Thyroid gland (tissue), 4 donors: ENCODE measurements at regions not wholly inside any gene's neighbourhood (a gene's known extent, or its start where the extent isn't known, plus 50 kb on each side); places are given as distances from the start of the nearest gene placed in this dataset.

Experiments
- DNase-seq, 2 donors: peaks; one replicate each; pipeline ENCODE4 v3.0.0-alpha.2; 2019
- H3K27ac ChIP-seq, 3 donors: fragments of 200-600 bp; sonication (generic); 1 replicate in 2 of 3; 2 replicates in 1 of 3; pipeline ENCODE4 v1.5.1; 2016 to 2019; ENCODE audit warnings: mild to moderate bottlenecking in 1 of 3, moderate library complexity in 1 of 3
- H3K27me3 ChIP-seq: fragments of 200-600 bp; sonication (generic); one replicate; pipeline ENCODE4 v1.5.1; 2019
- H3K36me3 ChIP-seq, 2 donors: fragments of 200-600 bp; sonication (generic); one replicate each; pipeline ENCODE4 v1.5.1; 2016 to 2019
- H3K4me1 ChIP-seq, 2 donors: fragments of 200-600 bp; sonication (generic); one replicate each; pipeline ENCODE4 v1.5.1; 2017 to 2019
- H3K4me3 ChIP-seq, 3 donors: fragments of 200-600 bp; sonication (generic); replicated peaks in 1 of 3; 1 replicate in 2 of 3; 2 replicates in 1 of 3; pipeline ENCODE4 v1.5.1; 2016; ENCODE audit warnings: mild to moderate bottlenecking in 1 of 3
- H3K9me3 ChIP-seq: fragments of 200-600 bp; sonication (generic); one replicate; pipeline ENCODE4 v1.5.1; 2017
- POLR2A ChIP-seq, 2 donors: fragments of 450-650 bp; IDR thresholded peaks; one replicate each; pipeline ENCODE4 v1.6.1; 2017; ENCODE audit warnings: antibody characterized with exemption in 2 of 2, mild to moderate bottlenecking in 2 of 2, moderate library complexity in 1 of 2
- WGBS, 2 donors: methylation state at CpG; one replicate each; pipeline ENCODE4 v1.1.5; 2017; 5-methylcytosine and 5-hydroxymethylcytosine counted together
- intact Hi-C: fragments of 100-400 bp; cut with DNase I; formaldehyde crosslinking; loops from one replicate; pipeline ENCODE4 v1.15.1; 2023
- TF ChIP-seq, protein P1 (sequence below), 6 experiments: fragments of 200-600 bp in 3 of 6; fragments of 450-650 bp in 3 of 6; sonication (generic) in 3 of 6; IDR thresholded peaks; one replicate each; pipeline ENCODE4 v1.5.1; 2016 to 2019; ENCODE audit warnings: antibody characterized with exemption in 6 of 6, mild to moderate bottlenecking in 2 of 6, inconsistent platforms in 1 of 6, moderate library complexity in 1 of 6

DNA sequence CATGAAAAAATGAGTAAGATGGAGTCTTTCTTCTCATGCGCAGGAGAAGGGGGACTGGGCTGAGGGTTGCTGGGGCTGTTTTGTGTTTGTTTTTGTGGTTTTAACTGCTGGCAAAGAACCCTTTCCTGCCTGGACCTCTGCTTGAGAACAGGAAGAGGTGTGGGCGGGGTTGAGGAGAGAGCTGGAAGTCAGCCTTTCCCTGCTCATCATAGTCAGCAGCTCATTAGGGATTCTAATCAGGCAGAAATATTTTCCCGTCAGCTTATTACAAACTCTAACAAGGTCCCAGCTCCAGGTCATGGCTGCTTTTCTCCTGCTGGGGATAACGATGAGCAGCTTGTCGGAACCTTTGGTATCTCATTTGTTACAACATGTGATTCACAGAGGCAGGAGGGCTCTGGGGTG lies 185.0 kb upstream of the NRXN3 start:
- Histone ChIP-seq H3K27me3 (no peaks in the 10 kb centered on the region), H3K36me3 (no peaks in the 10 kb centered on the region), H3K27ac (peak overlapping the region; percentile 32 to 96 (median 41)), H3K4me3 (no peak overlapping the region), H3K4me1 (peaks cover 57 to 74% of the 10 kb centered on the region in 2 donors), H3K9me3 (no peaks in the 10 kb centered on the region)
- intact Hi-C loops: no loop called here
- WGBS, 2 donors: 51 to 62% methylated on average over 5 of the region's 5 CpGs
- TF ChIP-seq POLR2A (IDR thresholded peaks at IDR 0.05): no peak
- TF ChIP-seq, protein P1, sequence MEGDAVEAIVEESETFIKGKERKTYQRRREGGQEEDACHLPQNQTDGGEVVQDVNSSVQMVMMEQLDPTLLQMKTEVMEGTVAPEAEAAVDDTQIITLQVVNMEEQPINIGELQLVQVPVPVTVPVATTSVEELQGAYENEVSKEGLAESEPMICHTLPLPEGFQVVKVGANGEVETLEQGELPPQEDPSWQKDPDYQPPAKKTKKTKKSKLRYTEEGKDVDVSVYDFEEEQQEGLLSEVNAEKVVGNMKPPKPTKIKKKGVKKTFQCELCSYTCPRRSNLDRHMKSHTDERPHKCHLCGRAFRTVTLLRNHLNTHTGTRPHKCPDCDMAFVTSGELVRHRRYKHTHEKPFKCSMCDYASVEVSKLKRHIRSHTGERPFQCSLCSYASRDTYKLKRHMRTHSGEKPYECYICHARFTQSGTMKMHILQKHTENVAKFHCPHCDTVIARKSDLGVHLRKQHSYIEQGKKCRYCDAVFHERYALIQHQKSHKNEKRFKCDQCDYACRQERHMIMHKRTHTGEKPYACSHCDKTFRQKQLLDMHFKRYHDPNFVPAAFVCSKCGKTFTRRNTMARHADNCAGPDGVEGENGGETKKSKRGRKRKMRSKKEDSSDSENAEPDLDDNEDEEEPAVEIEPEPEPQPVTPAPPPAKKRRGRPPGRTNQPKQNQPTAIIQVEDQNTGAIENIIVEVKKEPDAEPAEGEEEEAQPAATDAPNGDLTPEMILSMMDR (IDR thresholded peaks at IDR 0.05): no peak
- no peak for DNase-seq

DNA sequence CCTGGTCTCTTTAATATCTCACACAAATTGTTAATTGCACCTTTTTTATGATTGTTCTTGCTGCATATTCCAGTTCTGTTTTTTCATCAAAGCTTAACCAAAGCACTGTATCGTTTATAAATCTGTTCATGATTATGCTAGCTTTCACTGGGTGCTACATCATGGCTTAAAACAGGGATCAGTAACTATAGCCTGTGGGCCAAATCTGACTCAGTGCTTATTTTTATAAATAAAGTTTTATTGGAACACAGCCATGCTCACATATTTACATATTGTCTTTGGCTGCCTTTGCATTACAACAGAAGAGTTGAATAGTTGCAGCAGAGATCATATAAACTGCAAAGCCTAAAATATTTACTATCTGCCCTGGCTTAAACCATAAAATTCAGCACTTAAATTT lies 183.4 kb upstream of the NRXN3 start:
- Histone ChIP-seq H3K9me3 (no peaks in the 10 kb centered on the region), H3K4me1 (peaks cover 57 to 63% of the 10 kb centered on the region in 2 donors), H3K27me3 (no peaks in the 10 kb centered on the region), H3K4me3 (no peak overlapping the region), H3K36me3 (no peaks in the 10 kb centered on the region), H3K27ac (peak overlapping the region in 2 of 3 donors; percentile 89 to 96)
- DNase-seq: no peak
- intact Hi-C loops: no loop called here
- TF ChIP-seq POLR2A (IDR thresholded peaks at IDR 0.05): no peak
- TF ChIP-seq, protein P1 (IDR thresholded peaks at IDR 0.05): no peak
- 83 to 91% methylated on average over 1 of the region's 1 CpG for WGBS, 2 donors

DNA sequence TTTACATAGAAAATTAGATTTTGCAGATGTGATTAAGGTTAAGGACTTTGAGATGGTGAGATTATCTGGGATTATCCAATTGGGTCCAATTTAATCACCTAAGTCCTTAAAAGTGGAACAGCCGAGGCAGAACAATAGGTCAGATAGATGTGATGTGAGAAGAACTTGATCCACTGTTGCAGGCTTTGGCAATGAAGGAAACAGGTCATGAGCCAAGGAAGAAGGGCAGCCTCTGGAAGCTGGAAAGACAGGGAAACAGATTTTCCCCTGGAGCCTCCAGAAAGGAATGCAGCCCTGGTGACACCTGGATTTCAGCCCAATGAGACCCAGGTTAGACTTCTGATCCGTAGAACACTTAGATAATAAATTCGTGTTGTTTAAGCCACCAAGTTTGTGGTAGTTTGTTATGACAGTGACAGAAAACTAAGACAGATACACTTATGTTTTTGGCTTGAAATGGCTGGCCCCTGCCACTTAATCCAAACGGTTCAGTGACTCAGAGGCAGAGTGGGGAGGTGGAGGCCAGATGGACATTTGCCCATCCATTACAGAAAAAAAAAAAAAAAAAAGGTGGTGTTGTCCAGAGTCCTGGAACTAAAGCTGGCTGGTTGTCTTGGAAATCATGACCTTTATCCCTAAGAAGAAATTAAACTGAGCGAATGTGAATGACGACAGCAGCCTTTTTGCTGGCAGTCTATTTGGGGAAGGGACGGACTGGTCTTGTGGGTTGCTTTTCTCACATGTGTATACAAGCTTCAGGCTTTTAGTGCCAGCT lies 181.9 kb upstream of the NRXN3 start:
- intact Hi-C loops: no loop called here
- Histone ChIP-seq H3K9me3 (no peaks in the 10 kb centered on the region), H3K4me3 (no peak overlapping the region), H3K4me1 (peaks cover 54% of the 10 kb centered on the region in 2 donors), H3K27ac (peak overlapping the region; percentile 66 to 96 (median 89)), H3K36me3 (no peaks in the 10 kb centered on the region), H3K27me3 (no peaks in the 10 kb centered on the region)
- TF ChIP-seq, protein P1 (IDR thresholded peaks at IDR 0.05): no peak
- no peak for TF ChIP-seq POLR2A (IDR thresholded peaks at IDR 0.05)
- WGBS, 2 donors: 23 to 26% methylated on average over 7 of the region's 7 CpGs
- peak; percentile 58 for DNase-seq

DNA sequence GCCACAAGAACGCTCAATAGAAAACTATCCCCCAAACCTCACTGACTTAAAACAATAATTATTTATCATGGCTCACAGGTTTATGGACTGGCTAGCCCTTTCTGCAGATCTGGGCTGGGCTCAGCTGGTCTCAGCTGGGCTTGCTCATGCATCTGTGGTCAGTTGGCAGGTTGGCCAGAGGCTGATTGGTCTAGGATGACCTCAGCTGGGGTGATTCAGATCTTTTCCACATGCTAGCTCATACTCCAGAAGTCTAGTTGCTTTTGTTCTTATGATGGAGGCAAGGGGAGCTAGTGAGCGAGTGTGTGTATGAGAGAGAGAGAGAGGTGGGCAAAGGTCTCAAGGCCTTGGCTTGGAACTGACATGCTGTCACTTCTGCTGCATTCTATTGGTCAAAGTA lies 181.2 kb upstream of the NRXN3 start:
- peaks cover 54% of the 10 kb centered on the region in 2 donors for H3K4me1 ChIP-seq
- 43 to 52% methylated on average over 2 of the region's 2 CpGs for WGBS, 2 donors
- no peaks in the 10 kb centered on the region for H3K36me3 ChIP-seq
- intact Hi-C loops: no loop called here
- H3K4me3 ChIP-seq: no peak overlapping the region
- no peaks in the 10 kb centered on the region for H3K27me3 ChIP-seq
- DNase-seq: peak; percentile 55 to 67
- peak overlapping the region; percentile 66 to 96 (median 89) for H3K27ac ChIP-seq
- TF ChIP-seq, protein P1 (IDR thresholded peaks at IDR 0.05): no peak
- TF ChIP-seq POLR2A (IDR thresholded peaks at IDR 0.05): no peak
- no peaks in the 10 kb centered on the region for H3K9me3 ChIP-seq

DNA sequence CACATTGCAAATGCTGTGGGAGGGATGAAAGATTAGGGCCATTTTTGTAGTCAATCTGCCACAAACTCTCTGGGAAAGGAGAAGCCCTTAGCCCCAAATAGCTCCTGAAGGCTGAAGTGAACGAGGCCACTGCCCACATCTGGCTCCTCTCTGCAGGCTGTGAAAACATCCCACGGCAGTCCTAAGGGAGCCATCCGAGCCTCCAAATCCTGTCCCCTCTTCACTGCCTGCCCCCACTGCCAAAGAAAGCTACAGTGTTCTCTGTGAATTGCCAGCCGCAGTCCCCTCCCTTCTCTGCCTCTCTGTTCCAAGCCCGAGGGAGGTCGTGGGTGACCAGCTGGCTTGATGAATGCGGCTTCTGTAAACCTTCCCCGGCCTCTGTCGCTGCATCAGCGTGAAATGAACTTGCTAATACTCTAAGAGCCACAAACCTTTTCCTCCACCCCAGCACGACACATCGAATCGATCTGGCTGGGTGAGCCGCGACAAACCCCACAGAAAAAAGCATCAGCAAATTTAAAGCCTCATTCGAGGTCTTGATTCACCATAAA lies 180.7 kb upstream of the NRXN3 start:
- intact Hi-C loops: no loop called here
- peak overlapping the region; percentile 66 to 96 (median 89) for H3K27ac ChIP-seq

More for the DNA sequence above, 180.7 kb upstream of the NRXN3 start:
- TF ChIP-seq POLR2A (IDR thresholded peaks at IDR 0.05): no peak
- TF ChIP-seq, protein P1 (IDR thresholded peaks at IDR 0.05): no peak
- peak; percentile 40 to 51 for DNase-seq
- H3K4me3 ChIP-seq: no peak overlapping the region
- 57 to 62% methylated on average over 13 to 16 of the region's 16 CpGs for WGBS, 2 donors
- no peaks in the 10 kb centered on the region for H3K9me3 ChIP-seq
- no peaks in the 10 kb centered on the region for H3K27me3 ChIP-seq
- H3K4me1 ChIP-seq: peaks cover 49 to 51% of the 10 kb centered on the region in 2 donors
- H3K36me3 ChIP-seq: no peaks in the 10 kb centered on the region
